ENCODE measurements at regions not wholly inside any gene's neighbourhood (a gene's known extent, or its start where the extent isn't known, plus 50 kb on each side); places are given as distances from the start of the nearest gene placed in this dataset.

- no peak for DNase-seq (ENCODE audit: low spot score)
These were observed 72.3 kb upstream of the PDZRN3 start for GRCh38 chr3:73697020-73697419.

DNA sequence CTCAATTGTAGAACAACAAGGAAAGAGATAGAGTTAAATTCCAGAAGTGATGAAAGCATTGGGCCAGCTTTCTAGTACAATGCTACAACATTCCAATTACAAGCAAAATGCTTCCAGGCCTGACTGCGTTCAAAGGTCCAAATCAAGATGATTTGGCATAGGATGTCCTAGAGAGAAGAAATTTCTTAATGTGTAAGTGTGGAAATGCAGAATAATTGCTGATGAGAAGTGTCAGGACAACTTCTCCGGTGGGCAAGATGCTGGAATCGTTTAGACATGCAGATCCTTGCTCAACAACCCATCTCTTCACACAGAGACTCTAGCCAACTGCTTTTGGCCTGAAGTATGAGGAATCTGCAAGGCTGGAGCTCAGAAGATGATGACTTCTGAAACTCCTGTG lies 71.1 kb upstream of the PDZRN3 start:
- peak; percentile 13 for DNase-seq (ENCODE audit: low spot score)

DNA sequence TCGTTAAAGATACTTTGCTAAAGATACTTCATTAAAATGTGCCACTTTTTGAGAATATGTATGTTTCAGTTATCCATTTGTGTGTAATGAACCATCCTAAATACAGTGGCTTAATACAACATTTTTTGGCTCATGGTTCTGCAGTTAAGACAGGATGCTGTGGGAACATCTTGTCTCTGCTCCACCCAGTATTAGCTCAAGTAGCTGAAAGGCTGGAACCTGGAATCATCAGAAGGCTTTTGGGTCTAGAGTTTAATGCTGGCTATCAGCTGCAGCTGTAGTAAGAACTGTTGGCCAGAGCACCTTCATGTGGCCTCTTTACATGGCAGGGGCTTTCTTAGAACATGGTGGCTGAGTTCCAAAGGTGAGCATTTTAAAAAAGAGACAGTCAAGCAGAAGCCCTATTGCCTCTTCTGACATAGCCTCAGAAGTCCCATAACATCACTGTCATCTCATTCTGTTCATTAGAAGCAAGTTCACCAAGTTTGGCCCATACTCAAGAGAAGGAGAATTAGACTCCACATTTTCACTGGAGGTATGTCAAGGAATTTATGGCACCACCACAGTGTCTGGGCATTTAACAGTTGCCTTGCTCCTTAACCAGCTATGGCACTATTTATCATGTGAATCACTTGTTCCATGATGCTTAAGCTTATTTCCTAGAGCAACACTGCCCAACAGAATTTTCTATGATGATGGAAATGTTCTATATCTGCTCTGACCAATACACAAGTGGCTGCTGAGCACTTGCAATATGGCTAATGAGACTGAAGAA lies 70.4 kb upstream of the PDZRN3 start:
- DNase-seq (ENCODE audit: low spot score): no peak

- DNase-seq (ENCODE audit: low spot score): peak; percentile 30
These were observed 62.6 kb upstream of the PDZRN3 start for GRCh38 chr3:73687106-73688004.

DNA sequence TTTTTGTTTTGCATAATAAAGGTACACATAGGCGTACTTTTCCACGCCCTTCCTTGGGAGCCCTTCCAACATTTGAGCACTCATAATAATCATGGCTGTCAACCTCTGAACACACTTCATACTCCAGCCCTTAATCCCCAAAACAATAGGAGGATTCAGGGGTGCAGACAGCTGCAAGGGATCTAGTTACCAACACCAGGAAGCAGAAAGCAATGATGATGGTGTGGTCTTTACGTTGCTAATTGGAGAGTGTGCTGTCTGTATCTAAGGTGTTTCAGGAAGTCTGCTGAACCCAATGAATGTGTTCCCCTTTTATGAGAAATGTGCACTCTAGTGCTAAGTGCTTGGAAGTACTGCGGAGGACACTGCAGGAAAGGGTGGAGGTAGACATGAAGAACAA lies 60.3 kb upstream of the PDZRN3 start:
- no peak for DNase-seq (ENCODE audit: low spot score)

DNA sequence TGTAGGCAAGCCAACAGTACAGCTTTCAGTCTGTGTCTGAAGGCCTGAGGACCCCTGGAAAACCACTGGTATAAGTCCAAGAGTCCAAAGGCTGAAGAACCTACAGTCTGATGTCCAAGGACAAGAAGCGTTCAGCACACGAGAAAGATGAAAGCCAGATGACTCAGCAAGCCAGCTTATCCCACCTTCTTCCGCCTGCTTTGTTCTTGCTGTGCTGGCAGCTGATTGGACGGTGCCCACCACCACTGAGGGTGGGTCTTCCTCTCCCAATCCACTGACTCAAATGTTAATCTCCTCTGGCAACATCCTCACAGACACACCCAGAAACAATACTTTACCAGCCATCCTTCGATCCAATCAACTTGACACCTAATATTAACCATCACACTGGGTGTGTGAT lies 59.0 kb upstream of the PDZRN3 start:
- no peak for DNase-seq (ENCODE audit: low spot score)

- DNase-seq (ENCODE audit: low spot score): peak; percentile 78
These were observed 56.9 kb upstream of the PDZRN3 start for GRCh38 chr3:73681610-73682009.

DNA sequence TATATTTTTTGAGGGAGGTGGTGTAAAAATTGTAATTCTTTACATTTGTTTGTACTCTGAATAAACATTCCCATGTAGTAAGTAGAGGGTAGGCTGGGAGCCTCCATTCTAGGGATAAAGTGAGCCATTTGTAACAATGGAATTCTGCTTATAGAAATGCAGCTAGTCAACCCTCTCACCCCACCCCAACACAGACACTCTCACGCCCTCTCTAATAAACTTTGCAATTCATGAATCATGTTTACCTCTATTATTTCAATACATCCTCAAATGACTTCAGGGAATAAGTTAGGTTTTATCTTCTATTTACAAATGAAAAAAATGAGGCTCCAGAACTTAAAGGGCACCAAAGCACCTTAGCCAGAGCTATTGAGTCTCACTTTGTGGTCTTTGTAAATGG lies 56.5 kb upstream of the PDZRN3 start:
- no peak for DNase-seq (ENCODE audit: low spot score)

- no peak for DNase-seq (ENCODE audit: low spot score)
These were observed 55.8 kb upstream of the PDZRN3 start for GRCh38 chr3:73680391-73681095.

GRCh38 chr3:73677336-73678024 lies 52.7 kb upstream of the PDZRN3 start:
- no peak for DNase-seq (ENCODE audit: low spot score)

Data from AG20443 (cell line).